ENCODE measurements at regions not wholly inside any gene's neighbourhood (a gene's known extent, or its start where the extent isn't known, plus 50 kb on each side); places are given as distances from the start of the nearest gene placed in this dataset.

GRCh38 chr7:42733040-42733439 lies 178.8 kb downstream of the C7orf25 start:
- no peak for TF ChIP-seq CTCF (IDR thresholded peaks at IDR 0.05)
- no peak for TF ChIP-seq POLR2AphosphoS5 (IDR thresholded peaks at IDR 0.05; ENCODE audit: low read depth, low read length)
- TF ChIP-seq REST (IDR thresholded peaks at IDR 0.05; ENCODE audit: insufficient read depth in 1 of 2, low read depth in 2 of 2, low read length in 1 of 2), result no peak
